GM21576 (cell line): ENCODE measurements at regions not wholly inside any gene's neighbourhood (a gene's known extent, or its start where the extent isn't known, plus 50 kb on each side); places are given as distances from the start of the nearest gene placed in this dataset.

ENCODE experiments used
- ATAC-seq: cut with Tn5 transposase; IDR thresholded peaks from one replicate; pipeline ENCODE4 v1.9.1; 2021; ENCODE audit warnings: mild to moderate bottlenecking, moderate library complexity; ENCODE audit not compliant: unreplicated experiment

GRCh38 chr4:158013858-158014257 is 159.0 kb downstream of the GASK1B start:
- ATAC-seq, result no peak

GRCh38 chr4:158010361-158010760 is 162.5 kb downstream of the GASK1B start:
- no peak for ATAC-seq

GRCh38 chr4:158008551-158009218 is 164.1 kb downstream of the GASK1B start:
- no peak for ATAC-seq

GRCh38 chr4:158007566-158007965 is 165.3 kb downstream of the GASK1B start:
- no peak for ATAC-seq

- no peak for ATAC-seq
These were observed 165.8 kb downstream of the GASK1B start for GRCh38 chr4:158006990-158007389.

- no peak for ATAC-seq
These were observed 167.8 kb downstream of the GASK1B start for GRCh38 chr4:158005021-158005420.

GRCh38 chr4:158004101-158004500 is 168.7 kb downstream of the GASK1B start:
- no peak for ATAC-seq

GRCh38 chr4:158003212-158003611 is 169.6 kb downstream of the GASK1B start:
- no peak for ATAC-seq

- no peak for ATAC-seq
These were observed 170.7 kb downstream of the GASK1B start for GRCh38 chr4:158002173-158002572.

- no peak for ATAC-seq
These were observed 171.1 kb downstream of the GASK1B start for GRCh38 chr4:158001756-158002155.

- ATAC-seq, result no peak
These were observed 173.1 kb downstream of the GASK1B start for GRCh38 chr4:157999723-158000122.

GRCh38 chr4:157997296-157997695 is 175.5 kb downstream of the GASK1B start:
- no peak for ATAC-seq

GRCh38 chr4:157996061-157997028 is 176.5 kb downstream of the GASK1B start:
- no peak for ATAC-seq

GRCh38 chr4:157994863-157995262 is 178.0 kb downstream of the GASK1B start:
- ATAC-seq, result no peak

GRCh38 chr4:157992948-157993839 is 179.6 kb downstream of the GASK1B start:
- no peak for ATAC-seq

- peak; percentile 59 for ATAC-seq
These were observed 180.7 kb downstream of the GASK1B start for GRCh38 chr4:157992038-157992705.

- no peak for ATAC-seq
These were observed 184.2 kb downstream of the GASK1B start for GRCh38 chr4:157988641-157989040.

- no peak for ATAC-seq
These were observed 188.4 kb downstream of the GASK1B start for GRCh38 chr4:157984285-157984911.

GRCh38 chr4:157983300-157983699 is 189.5 kb downstream of the GASK1B start:
- no peak for ATAC-seq

GRCh38 chr4:157980158-157980557 is 192.7 kb downstream of the GASK1B start:
- no peak for ATAC-seq
